BE2C (cell line): ENCODE measurements at regions not wholly inside any gene's neighbourhood (a gene's known extent, or its start where the extent isn't known, plus 50 kb on each side); places are given as distances from the start of the nearest gene placed in this dataset.
A peak's percentile ranks its signal among the peaks of the same experiment; 100 is the strongest.

Source experiments
- DNase-seq: peaks from one replicate; pipeline ENCODE4 v3.0.0-alpha.2; 2020
- H3K27me3 ChIP-seq: fragments of 250-450 bp; sonication (Bioruptor Pico); 2 replicates; pipeline ENCODE4 v1.5.1; 2020; ENCODE audit warnings: mild to moderate bottlenecking
- H3K36me3 ChIP-seq: fragments of 250-450 bp; sonication (Bioruptor Pico); 2 replicates; pipeline ENCODE4 v1.5.1; 2020; ENCODE audit warnings: mild to moderate bottlenecking
- H3K4me1 ChIP-seq: fragments of 250-450 bp; sonication (Bioruptor Pico); 2 replicates; pipeline ENCODE4 v1.5.1; 2020
- H3K4me3 ChIP-seq: 2 replicates; pipeline ENCODE4 v1.5.1; 2011; ENCODE audit warnings: low read depth, low read length
- H3K9me3 ChIP-seq: fragments of 250-450 bp; sonication (Bioruptor Pico); 2 replicates; pipeline ENCODE4 v1.5.1; 2020
- CTCF ChIP-seq: IDR thresholded peaks from 2 replicates; pipeline ENCODE4 v1.5.1; 2012; ENCODE audit warnings: mild to moderate bottlenecking, low read depth, low read length

GRCh38 chr12:124190312-124191023 is 104.4 kb upstream of the RFLNA start:
- no peak for DNase-seq
- Histone ChIP-seq H3K9me3 (no peaks in the 10 kb centered on the region; the same call in 1 of the 2 replicates), H3K36me3 (no peaks in the 10 kb centered on the region), H3K4me1 (peaks cover 20% of the 10 kb centered on the region), H3K27me3 (no peaks in the 10 kb centered on the region), H3K4me3 (no peak overlapping the region)
- no peak for TF ChIP-seq CTCF

- no peaks in the 10 kb centered on the region for H3K27me3 ChIP-seq
- H3K4me1 ChIP-seq, result peaks cover 18% of the 10 kb centered on the region
- no peak for TF ChIP-seq CTCF
- DNase-seq, result peak; percentile 57
- no peaks in the 10 kb centered on the region for H3K36me3 ChIP-seq
- no peaks in the 10 kb centered on the region; the same call in 1 of the 2 replicates for H3K9me3 ChIP-seq
- H3K4me3 ChIP-seq, result no peak overlapping the region
These were observed 103.9 kb upstream of the RFLNA start for GRCh38 chr12:124191024-124191359.

- no peak for DNase-seq
- no peak for TF ChIP-seq CTCF
- peaks cover 10% of the 10 kb centered on the region for H3K4me1 ChIP-seq
- no peak overlapping the region for H3K4me3 ChIP-seq
- no peaks in the 10 kb centered on the region for H3K36me3 ChIP-seq
- no peaks in the 10 kb centered on the region; the same call in 1 of the 2 replicates for H3K9me3 ChIP-seq
- H3K27me3 ChIP-seq, result no peaks in the 10 kb centered on the region
These were observed 102.9 kb upstream of the RFLNA start for GRCh38 chr12:124191966-124192365.

GRCh38 chr12:124194264-124194892 is 100.5 kb upstream of the RFLNA start:
- Histone ChIP-seq H3K4me3 (no peak overlapping the region), H3K27me3 (no peaks in the 10 kb centered on the region), H3K4me1 (peaks cover 10% of the 10 kb centered on the region), H3K36me3 (no peaks in the 10 kb centered on the region), H3K9me3 (no peaks in the 10 kb centered on the region; the same call in 1 of the 2 replicates)
- no peak for TF ChIP-seq CTCF
- DNase-seq, result peak; percentile 55

DNA sequence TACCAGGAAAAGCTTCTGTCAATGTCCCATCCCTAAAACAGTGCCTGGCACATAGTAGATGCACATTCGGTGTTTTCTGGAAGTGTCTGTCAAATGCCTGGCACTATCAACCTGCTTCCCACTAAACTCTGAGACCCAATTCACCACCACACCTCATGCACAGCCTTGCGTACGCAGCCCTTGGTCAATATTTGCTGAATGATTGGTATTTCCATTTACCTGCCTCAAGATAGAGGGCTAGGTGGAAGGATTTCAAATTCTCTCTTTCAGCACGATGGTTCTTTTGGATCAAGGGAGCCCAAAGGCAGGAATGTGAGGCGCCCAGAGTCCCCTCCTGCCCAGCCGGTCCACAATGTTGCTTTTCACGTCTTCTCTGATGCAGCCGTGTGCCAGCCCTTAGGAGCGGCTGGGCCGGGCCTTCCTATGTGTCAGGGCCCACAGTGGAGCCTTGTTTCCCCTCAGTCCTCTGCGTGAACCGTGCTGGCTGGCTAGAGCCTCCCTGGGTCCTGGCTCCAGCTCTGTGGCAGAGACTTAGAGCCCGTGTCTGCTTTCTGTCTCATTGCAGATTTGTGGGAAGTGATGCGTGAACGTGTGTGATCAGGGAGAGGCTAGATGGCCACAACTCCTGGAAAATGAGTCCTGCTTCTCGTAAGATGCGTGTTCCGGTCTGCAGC is 99.9 kb upstream of the RFLNA start:
- peak; percentile 80 for DNase-seq
- TF ChIP-seq CTCF, result no peak
- Histone ChIP-seq H3K27me3 (no peaks in the 10 kb centered on the region), H3K4me3 (no peak overlapping the region), H3K9me3 (no peaks in the 10 kb centered on the region; the same call in 1 of the 2 replicates), H3K36me3 (no peaks in the 10 kb centered on the region), H3K4me1 (peaks cover 10% of the 10 kb centered on the region)

DNA sequence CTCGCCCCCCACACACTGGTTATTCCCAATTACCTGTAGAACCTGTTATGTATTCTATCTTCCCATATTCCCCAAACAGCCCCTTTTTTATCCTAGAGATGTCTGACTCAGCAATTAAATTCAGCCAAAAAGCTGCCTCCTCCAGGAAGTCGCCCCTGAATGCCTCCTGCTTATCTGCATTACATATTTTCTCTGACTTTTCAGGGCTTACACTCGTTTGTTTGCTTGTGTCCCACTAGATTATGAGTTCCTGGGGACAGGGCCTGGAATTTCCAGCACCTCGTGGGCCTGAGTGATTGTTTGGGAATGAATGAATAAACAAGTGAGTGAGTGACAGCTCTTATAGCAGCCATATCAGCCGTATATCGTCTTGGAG is 99.3 kb upstream of the RFLNA start:
- no peak for TF ChIP-seq CTCF

More for the DNA sequence above, 99.3 kb upstream of the RFLNA start:
- no peak for DNase-seq
- Histone ChIP-seq H3K9me3 (no peaks in the 10 kb centered on the region; the same call in 1 of the 2 replicates), H3K4me1 (peaks cover 10% of the 10 kb centered on the region), H3K27me3 (no peaks in the 10 kb centered on the region), H3K36me3 (no peaks in the 10 kb centered on the region), H3K4me3 (no peak overlapping the region)
